HepG2 (cell line): ENCODE measurements at regions not wholly inside any gene's neighbourhood (a gene's known extent, or its start where the extent isn't known, plus 50 kb on each side); places are given as distances from the start of the nearest gene placed in this dataset.

ENCODE experiments used
- ATAC-seq: fragments of 200-7000 bp; cut with Tn5 transposase; 3 replicates; pipeline ENCODE4 v1.9.1; 2020; ENCODE audit warnings: mild to moderate bottlenecking, moderate library complexity
- BruUV-seq: library from RNA; stranded (reverse); fragments of 400-500 nt; replicated peaks from 2 replicates; lab custom pipeline; 2021; lab: Mats Ljungman, UMichigan
- CTCF ChIA-PET: fragments of 300-600 bp; formaldehyde crosslinking; extraction: SDS; loops from one replicate; lab custom pipeline; 2021; ENCODE audit warnings: low total read pairs, inconsistent platforms, low intra/inter-chr PET ratio; lab: Yijun Ruan, JAX
- POLR2A ChIA-PET: fragments of 350-600 bp; sonication (Branson Sonifier 250); formaldehyde crosslinking; loops from one replicate; lab custom pipeline; 2020; ENCODE audit warnings: antibody characterized with exemption, inconsistent platforms; lab: Yijun Ruan, JAX
- DNase-seq: peaks from one replicate; pipeline ENCODE4 v3.0.0-alpha.2; 2015; ENCODE audit warnings: low spot score
- FAIRE-seq: peaks from 3 replicates; lab custom pipeline; 2011; peaks lifted over from hg19 to GRCh38; lab: Jason Lieb, UNC
- H2AFZ ChIP-seq: one replicate; pipeline ENCODE4 v1.6.1; 2011; ENCODE audit warnings: low read length, inconsistent platforms
- H3K27ac ChIP-seq: fragments of 300-600 bp; 3 replicates; pipeline ENCODE4 v1.8.0; 2011; ENCODE audit warnings: mixed run types, mild to moderate bottlenecking, mixed read lengths, low read length, inconsistent platforms; ENCODE audit not compliant: insufficient read depth; ENCODE audit errors: extremely low read length
- H3K27me3 ChIP-seq, 2 experiments: fragments of 200-600 bp in 1 of 2; 2 replicates in 1 of 2; 3 replicates in 1 of 2; pipeline versions ENCODE4 v1.6.0 to v1.8.0; 2011; ENCODE audit warnings: low read length in 2 of 2, mild to moderate bottlenecking in 2 of 2, moderate library complexity in 2 of 2, inconsistent platforms in 1 of 2; ENCODE audit not compliant: insufficient read depth in 2 of 2, control insufficient read depth in 1 of 2
- H3K36me3 ChIP-seq, 2 experiments: fragments of 200-600 bp in 1 of 2; replicated peaks in 1 of 2; 2 replicates in 1 of 2; 3 replicates in 1 of 2; pipeline versions ENCODE4 v1.5.1 to v1.8.0; 2011; ENCODE audit warnings: low read length in 2 of 2, inconsistent platforms in 1 of 2; ENCODE audit not compliant: insufficient read depth in 2 of 2, control insufficient read depth in 1 of 2
- H3K4me1 ChIP-seq: 2 replicates; pipeline ENCODE4 v1.5.1; 2012; ENCODE audit warnings: low read length, inconsistent platforms; ENCODE audit not compliant: insufficient read depth
- H3K4me2 ChIP-seq: 2 replicates; pipeline ENCODE4 v1.6.0; 2011; ENCODE audit warnings: low read depth, low read length, inconsistent platforms
- H3K4me3 ChIP-seq, 3 experiments: fragments of 200-600 bp in 1 of 3; sonication (generic), shearing (Covaris generic) in 1 of 3; replicated peaks in 1 of 3; 2 replicates each; pipeline ENCODE4 v1.5.1; 2011 to 2016; ENCODE audit warnings: low read length in 3 of 3, inconsistent platforms in 2 of 3, low read depth in 2 of 3, mild to moderate bottlenecking in 2 of 3, control low read depth in 1 of 3, mixed read lengths in 1 of 3; ENCODE audit not compliant: insufficient read depth in 1 of 3
- H3K79me2 ChIP-seq: one replicate; pipeline ENCODE4 v1.6.1; 2011; ENCODE audit warnings: low read length, inconsistent platforms; ENCODE audit not compliant: insufficient read depth
- H3K9ac ChIP-seq: 2 replicates; pipeline ENCODE4 v1.6.0; 2011; ENCODE audit warnings: mild to moderate bottlenecking, low read depth, low read length, inconsistent platforms; ENCODE audit not compliant: insufficient read depth
- H3K9me3 ChIP-seq: 2 replicates; pipeline ENCODE4 v1.5.1; 2012; ENCODE audit warnings: mild to moderate bottlenecking, low read length
- H4K20me1 ChIP-seq: 2 replicates; pipeline ENCODE4 v1.6.0; 2011; ENCODE audit warnings: inconsistent platforms, mild to moderate bottlenecking, low read length, moderate library complexity; ENCODE audit not compliant: insufficient read depth
- CBX2 ChIP-seq, 2 experiments: fragments of 200-600 bp in 1 of 2; sonication (generic); formaldehyde crosslinking in 1 of 2; IDR thresholded peaks; 2 replicates each; pipeline versions ENCODE4 v1.7.0 to v1.8.1; 2018 to 2022; ENCODE audit warnings: low read depth in 2 of 2, low read length in 1 of 2, mild to moderate bottlenecking in 1 of 2, missing genetic modification reagents in 1 of 2
- EZH2 ChIP-seq: conservative IDR thresholded peaks from 2 replicates; pipeline ENCODE4 v1.6.1; 2012; ENCODE audit warnings: mild to moderate bottlenecking, low read depth, low read length, moderate library complexity
- FOSL2 ChIP-seq: sonication (generic); formaldehyde crosslinking; IDR thresholded peaks from 2 replicates; pipeline ENCODE4 v1.4.0; 2020; ENCODE audit warnings: missing genetic modification reagents
- FOXK2 ChIP-seq: fragments of 450-650 bp; IDR thresholded peaks from 2 replicates; pipeline ENCODE4 v1.6.1; 2016
- HOXA7 ChIP-seq: sonication (generic); formaldehyde crosslinking; IDR thresholded peaks from 2 replicates; pipeline ENCODE4 v1.8.1; 2022; ENCODE audit warnings: mild to moderate bottlenecking, missing genetic modification reagents, moderate library complexity
- KDM6A ChIP-seq: IDR thresholded peaks from 2 replicates; pipeline ENCODE4 v1.6.1; 2016; ENCODE audit warnings: low read depth
- KMT2A ChIP-seq: sonication (generic); formaldehyde crosslinking; IDR thresholded peaks from 2 replicates; pipeline ENCODE4 v1.4.0; 2020; ENCODE audit warnings: missing genetic modification reagents
- KMT2B ChIP-seq: IDR thresholded peaks from 2 replicates; pipeline ENCODE4 v1.6.1; 2016; ENCODE audit warnings: missing genetic modification reagents, missing compliant biosample characterization
- REXO4 ChIP-seq: sonication (generic); formaldehyde crosslinking; IDR thresholded peaks from 2 replicates; pipeline ENCODE4 v1.8.0; 2022; ENCODE audit warnings: missing genetic modification reagents, mild to moderate bottlenecking, borderline replicate concordance
- ZNF274 ChIP-seq: sonication (generic); formaldehyde crosslinking; IDR thresholded peaks from 2 replicates; pipeline ENCODE4 v1.5.1; 2020; ENCODE audit warnings: mild to moderate bottlenecking, missing genetic modification reagents
- ZNF30 ChIP-seq: sonication (generic); formaldehyde crosslinking; IDR thresholded peaks from 2 replicates; pipeline ENCODE4 v1.5.0; 2020; ENCODE audit warnings: mild to moderate bottlenecking, missing genetic modification reagents
- ZNF546 ChIP-seq: sonication (generic); formaldehyde crosslinking; conservative IDR thresholded peaks from 2 replicates; pipeline ENCODE4 v1.8.1; 2023; ENCODE audit warnings: mild to moderate bottlenecking, missing genetic modification reagents
- ZNF709 ChIP-seq: sonication (generic); formaldehyde crosslinking; IDR thresholded peaks from 2 replicates; pipeline ENCODE4 v1.5.0; 2020; ENCODE audit warnings: mild to moderate bottlenecking, missing genetic modification reagents
- ZNF770 ChIP-seq: sonication (generic); formaldehyde crosslinking; IDR thresholded peaks from 2 replicates; pipeline ENCODE4 v1.5.0; 2020; ENCODE audit warnings: mild to moderate bottlenecking, missing genetic modification reagents
- WGBS: methylation state at CpG from one replicate; pipeline ENCODE4 v1.1.6; 2017; ENCODE audit warnings: low lambda C conversion rate; 5-methylcytosine and 5-hydroxymethylcytosine counted together
- in situ Hi-C: cut with HindIII; loops from 2 replicates; pipeline ENCODE4 v1.10.0; 2017; ENCODE audit warnings: low pct_unique_long_range_greater_than_20kb; ENCODE audit not compliant: extremely low pct_ligation_motif_present
- intact Hi-C: fragments of 100-400 bp; cut with micrococcal nuclease; formaldehyde crosslinking; loops from one replicate; pipeline ENCODE4 v1.10.0; 2022; ENCODE audit not compliant: unreplicated experiment
- TF ChIP-seq, protein P1 (sequence below): IDR thresholded peaks from 2 replicates; pipeline ENCODE4 v1.6.1; 2018; ENCODE audit warnings: missing genetic modification reagents, mild to moderate bottlenecking, missing compliant biosample characterization
- TF ChIP-seq, protein P2 (sequence below): sonication (generic); formaldehyde crosslinking; IDR thresholded peaks from 2 replicates; pipeline ENCODE4 v1.4.0; 2020; ENCODE audit warnings: mild to moderate bottlenecking, missing genetic modification reagents
- TF ChIP-seq, protein P3 (sequence below): sonication (generic); formaldehyde crosslinking; IDR thresholded peaks from 2 replicates; pipeline ENCODE4 v1.4.0; 2020; ENCODE audit warnings: low read depth, mild to moderate bottlenecking, missing genetic modification reagents

DNA sequence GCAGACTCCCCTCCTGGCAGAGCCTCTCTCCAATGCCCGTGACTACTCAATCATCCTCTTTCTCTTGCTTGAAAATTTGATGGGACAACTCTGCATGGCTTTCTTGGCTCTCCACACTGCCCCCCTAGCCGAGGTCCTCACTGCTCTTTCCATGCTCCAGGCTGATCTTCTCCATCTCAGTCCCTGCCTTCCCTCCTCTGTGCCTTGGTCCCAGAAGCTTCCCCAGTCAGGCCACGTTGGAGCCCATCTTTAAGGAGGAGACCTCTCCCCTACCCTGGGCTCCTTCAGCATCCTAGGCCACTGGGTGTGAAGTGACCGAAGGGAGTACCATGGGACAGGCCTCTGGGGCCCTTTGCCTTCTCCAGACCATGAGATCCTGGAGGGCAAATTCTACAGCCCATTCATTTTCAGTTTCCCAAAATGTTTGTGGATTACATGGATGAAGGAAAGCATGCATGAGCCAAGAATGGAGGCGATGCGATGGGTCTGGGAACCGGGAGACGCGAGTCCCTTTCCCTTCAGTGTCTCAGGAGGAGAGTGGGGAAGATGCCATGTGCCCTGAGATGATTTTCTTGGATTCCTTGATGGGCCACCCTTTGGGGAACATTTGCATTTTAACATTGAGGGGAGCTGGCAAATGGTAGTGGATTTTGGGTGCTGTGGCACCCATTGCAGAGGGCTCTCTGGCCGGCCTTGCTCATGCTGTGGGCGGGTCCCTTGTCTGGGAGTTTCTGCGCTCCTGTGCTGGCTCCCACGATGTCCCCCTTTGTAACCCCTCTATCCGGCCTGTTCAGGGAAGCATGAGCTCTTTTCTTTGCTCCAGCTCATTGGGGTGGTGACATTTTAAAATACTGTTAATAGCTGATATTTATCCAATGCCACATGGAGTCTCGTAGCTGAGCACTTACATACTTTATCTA is 376.6 kb downstream of the RPS24 start:
- no peak overlapping the region for H3K27ac ChIP-seq
- in situ Hi-C loops (no loop called here), intact Hi-C loops (no loop called here)
- no peak for FAIRE-seq
- H2AFZ ChIP-seq: no peak overlapping the region
- H3K27me3 ChIP-seq: peaks cover 4 to 60% of the 10 kb centered on the region in 2 experiments; a peak in 4 of 5 replicates
- H4K20me1 ChIP-seq: no peaks in the 10 kb centered on the region
- no peak for ATAC-seq
- no peak overlapping the region for H3K4me3 ChIP-seq
- no peaks in the 10 kb centered on the region; the same call in 1 of the 2 replicates for H3K4me1 ChIP-seq
- 57% methylated on average over 14 of the region's 15 CpGs for whole genome bisulfite sequencing
- H3K4me2 ChIP-seq: no peak overlapping the region
- BruUV-seq: no TSS peak
- no peaks in the 10 kb centered on the region for H3K36me3 ChIP-seq
- ChIA-PET CTCF (no interaction called here), POLR2A (no interaction called here)
- no peak overlapping the region for H3K9ac ChIP-seq
- no peaks in the 10 kb centered on the region for H3K9me3 ChIP-seq
- no peaks in the 10 kb centered on the region for H3K79me2 ChIP-seq
- DNase-seq: no peak
- TF ChIP-seq, protein P1, sequence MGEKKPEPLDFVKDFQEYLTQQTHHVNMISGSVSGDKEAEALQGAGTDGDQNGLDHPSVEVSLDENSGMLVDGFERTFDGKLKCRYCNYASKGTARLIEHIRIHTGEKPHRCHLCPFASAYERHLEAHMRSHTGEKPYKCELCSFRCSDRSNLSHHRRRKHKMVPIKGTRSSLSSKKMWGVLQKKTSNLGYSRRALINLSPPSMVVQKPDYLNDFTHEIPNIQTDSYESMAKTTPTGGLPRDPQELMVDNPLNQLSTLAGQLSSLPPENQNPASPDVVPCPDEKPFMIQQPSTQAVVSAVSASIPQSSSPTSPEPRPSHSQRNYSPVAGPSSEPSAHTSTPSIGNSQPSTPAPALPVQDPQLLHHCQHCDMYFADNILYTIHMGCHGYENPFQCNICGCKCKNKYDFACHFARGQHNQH (CRISPR knock-in tag): no peak
- TF ChIP-seq KMT2B (CRISPR knock-in tag) (no peak), ZNF30 (CRISPR knock-in tag) (no peak), ZNF274 (CRISPR knock-in tag) (no peak), FOXK2 (no peak), REXO4 (no peak), ZNF709 (CRISPR knock-in tag) (no peak), EZH2 (no peak), ZNF770 (CRISPR knock-in tag) (no peak), HOXA7 (CRISPR knock-in tag) (no peak), ZNF546 (CRISPR knock-in tag) (no peak), KMT2A (no peak), KDM6A (no peak), CBX2 (IDR thresholded peaks at IDR 0.05; ENCODE audit: low read depth, low read length) (no peak), CBX2 (CRISPR knock-in tag; IDR thresholded peaks at IDR 0.05; ENCODE audit: low read depth) (no peak), FOSL2 (CRISPR knock-in tag) (no peak)
- TF ChIP-seq, protein P2, sequence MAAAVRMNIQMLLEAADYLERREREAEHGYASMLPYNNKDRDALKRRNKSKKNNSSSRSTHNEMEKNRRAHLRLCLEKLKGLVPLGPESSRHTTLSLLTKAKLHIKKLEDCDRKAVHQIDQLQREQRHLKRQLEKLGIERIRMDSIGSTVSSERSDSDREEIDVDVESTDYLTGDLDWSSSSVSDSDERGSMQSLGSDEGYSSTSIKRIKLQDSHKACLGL (CRISPR knock-in tag): no peak
- TF ChIP-seq, protein P3, sequence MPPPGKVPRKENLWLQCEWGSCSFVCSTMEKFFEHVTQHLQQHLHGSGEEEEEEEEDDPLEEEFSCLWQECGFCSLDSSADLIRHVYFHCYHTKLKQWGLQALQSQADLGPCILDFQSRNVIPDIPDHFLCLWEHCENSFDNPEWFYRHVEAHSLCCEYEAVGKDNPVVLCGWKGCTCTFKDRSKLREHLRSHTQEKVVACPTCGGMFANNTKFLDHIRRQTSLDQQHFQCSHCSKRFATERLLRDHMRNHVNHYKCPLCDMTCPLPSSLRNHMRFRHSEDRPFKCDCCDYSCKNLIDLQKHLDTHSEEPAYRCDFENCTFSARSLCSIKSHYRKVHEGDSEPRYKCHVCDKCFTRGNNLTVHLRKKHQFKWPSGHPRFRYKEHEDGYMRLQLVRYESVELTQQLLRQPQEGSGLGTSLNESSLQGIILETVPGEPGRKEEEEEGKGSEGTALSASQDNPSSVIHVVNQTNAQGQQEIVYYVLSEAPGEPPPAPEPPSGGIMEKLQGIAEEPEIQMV: no peak
